ENCODE measurements at regions not wholly inside any gene's neighbourhood (a gene's known extent, or its start where the extent isn't known, plus 50 kb on each side); places are given as distances from the start of the nearest gene placed in this dataset.

DNA sequence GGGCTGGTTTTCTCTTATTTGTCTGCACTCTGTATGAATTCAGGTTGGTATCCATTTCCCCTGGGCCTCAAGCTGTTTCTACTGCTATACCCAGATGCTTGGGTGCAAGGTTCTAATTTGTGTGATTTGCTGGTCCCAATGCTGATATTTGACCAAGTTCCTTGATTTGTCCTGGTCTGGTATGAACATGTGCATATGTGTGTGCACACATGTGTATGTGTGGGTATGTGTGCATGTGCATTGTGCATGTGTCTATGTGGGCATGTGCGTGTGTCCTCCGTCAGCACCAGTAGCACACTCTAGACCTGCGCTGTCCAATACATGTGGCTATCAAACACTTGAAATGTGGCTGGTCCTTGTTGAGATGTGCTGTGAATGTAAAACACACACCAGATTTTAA lies 102.4 kb upstream of the TSPAN2 start:
- no peaks in the 10 kb centered on the region for H3K36me3 Mint-ChIP-seq (ENCODE audit: low read depth, unreplicated experiment)
- TF ChIP-seq, protein P1, sequence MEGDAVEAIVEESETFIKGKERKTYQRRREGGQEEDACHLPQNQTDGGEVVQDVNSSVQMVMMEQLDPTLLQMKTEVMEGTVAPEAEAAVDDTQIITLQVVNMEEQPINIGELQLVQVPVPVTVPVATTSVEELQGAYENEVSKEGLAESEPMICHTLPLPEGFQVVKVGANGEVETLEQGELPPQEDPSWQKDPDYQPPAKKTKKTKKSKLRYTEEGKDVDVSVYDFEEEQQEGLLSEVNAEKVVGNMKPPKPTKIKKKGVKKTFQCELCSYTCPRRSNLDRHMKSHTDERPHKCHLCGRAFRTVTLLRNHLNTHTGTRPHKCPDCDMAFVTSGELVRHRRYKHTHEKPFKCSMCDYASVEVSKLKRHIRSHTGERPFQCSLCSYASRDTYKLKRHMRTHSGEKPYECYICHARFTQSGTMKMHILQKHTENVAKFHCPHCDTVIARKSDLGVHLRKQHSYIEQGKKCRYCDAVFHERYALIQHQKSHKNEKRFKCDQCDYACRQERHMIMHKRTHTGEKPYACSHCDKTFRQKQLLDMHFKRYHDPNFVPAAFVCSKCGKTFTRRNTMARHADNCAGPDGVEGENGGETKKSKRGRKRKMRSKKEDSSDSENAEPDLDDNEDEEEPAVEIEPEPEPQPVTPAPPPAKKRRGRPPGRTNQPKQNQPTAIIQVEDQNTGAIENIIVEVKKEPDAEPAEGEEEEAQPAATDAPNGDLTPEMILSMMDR (IDR thresholded peaks at IDR 0.05; ENCODE audit: unreplicated experiment): no peak

DNA sequence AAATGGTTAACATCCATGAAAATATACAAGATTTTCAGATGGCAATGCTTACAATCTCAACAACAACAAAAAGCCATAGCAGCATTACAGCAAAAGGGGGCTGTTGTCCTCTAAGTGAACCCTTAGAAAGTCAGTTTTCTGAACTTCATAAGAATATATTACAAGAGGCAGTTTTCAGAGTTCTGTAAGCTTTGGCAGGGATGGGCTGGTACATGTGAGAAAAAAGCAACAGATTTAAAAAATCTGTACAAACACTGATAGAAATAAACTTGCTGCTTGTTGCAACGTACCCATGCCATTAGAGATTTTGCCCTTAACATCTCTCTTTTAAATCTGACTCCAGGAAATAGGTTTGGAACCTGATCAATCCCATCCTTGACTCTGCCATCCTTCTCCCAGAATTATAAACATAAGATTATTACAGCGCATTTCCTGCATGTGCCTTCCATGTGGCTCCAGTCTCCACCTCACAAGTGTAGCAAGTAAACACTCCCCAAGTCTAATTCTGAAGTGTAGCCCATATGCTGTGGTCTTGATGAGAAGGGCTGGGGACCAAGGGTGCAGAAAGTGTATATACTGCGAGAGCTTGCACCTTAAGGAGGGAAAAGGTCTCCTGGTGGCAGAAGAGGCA lies 101.4 kb upstream of the TSPAN2 start:
- no peaks in the 10 kb centered on the region for H3K36me3 Mint-ChIP-seq (ENCODE audit: low read depth, unreplicated experiment)
- TF ChIP-seq, protein P1 (IDR thresholded peaks at IDR 0.05; ENCODE audit: unreplicated experiment): no peak
- no peaks in the 10 kb centered on the region for H3K9me3 Mint-ChIP-seq (ENCODE audit: unreplicated experiment)
- H3K27ac Mint-ChIP-seq (ENCODE audit: unreplicated experiment): no peak overlapping the region
- H3K4me1 Mint-ChIP-seq (ENCODE audit: unreplicated experiment): peaks cover 8% of the 10 kb centered on the region
- H3K27me3 Mint-ChIP-seq (ENCODE audit: unreplicated experiment): peaks cover 3% of the 10 kb centered on the region
- no peak for DNase-seq (ENCODE audit: low spot score)
- no peak overlapping the region for H3K4me3 Mint-ChIP-seq (ENCODE audit: unreplicated experiment)

More for the DNA sequence above, 102.4 kb upstream of the TSPAN2 start:
- no peak for DNase-seq (ENCODE audit: low spot score)
- no peak overlapping the region for H3K4me3 Mint-ChIP-seq (ENCODE audit: unreplicated experiment)
- no peaks in the 10 kb centered on the region for H3K9me3 Mint-ChIP-seq (ENCODE audit: unreplicated experiment)
- H3K27me3 Mint-ChIP-seq (ENCODE audit: unreplicated experiment): peaks cover 5% of the 10 kb centered on the region
- H3K27ac Mint-ChIP-seq (ENCODE audit: unreplicated experiment): no peak overlapping the region
- peaks cover 8% of the 10 kb centered on the region for H3K4me1 Mint-ChIP-seq (ENCODE audit: unreplicated experiment)

DNA sequence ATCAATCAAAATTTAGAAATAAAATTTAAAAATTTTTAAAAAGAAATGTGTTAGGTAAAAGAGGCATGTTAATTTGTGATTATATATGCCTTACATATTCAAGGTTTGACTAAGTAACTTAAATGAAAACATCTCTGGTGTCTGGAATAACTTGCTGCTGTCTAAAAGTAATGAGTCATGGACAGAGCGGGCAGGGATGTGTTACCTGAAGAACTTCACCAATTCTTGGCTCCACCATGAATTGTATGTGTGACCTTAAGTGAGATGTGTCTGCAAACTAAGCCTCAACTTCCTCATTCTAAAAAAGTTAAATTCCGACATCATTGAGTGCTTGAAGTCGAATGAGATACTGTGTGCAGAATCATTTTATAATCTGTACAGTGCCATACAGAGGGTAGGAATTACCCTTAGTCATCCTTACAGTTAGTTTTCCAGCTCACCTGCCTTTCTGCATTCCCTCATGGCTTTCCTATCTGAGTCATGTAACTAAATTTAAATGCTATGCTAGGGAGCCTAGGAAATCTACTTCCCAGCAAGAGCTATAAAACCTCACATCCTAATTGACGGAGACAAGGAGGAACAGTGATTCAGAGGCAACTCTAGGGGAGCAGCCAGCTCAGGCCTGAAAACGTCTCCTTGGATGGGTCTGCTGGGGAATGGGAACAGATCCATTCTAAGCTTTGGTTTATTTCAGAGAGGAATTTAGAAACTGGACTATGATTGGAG lies 100.7 kb upstream of the TSPAN2 start:
- DNase-seq (ENCODE audit: low spot score): no peak
- Mint-ChIP-seq H3K4me3 (ENCODE audit: unreplicated experiment) (no peak overlapping the region), H3K4me1 (ENCODE audit: unreplicated experiment) (peaks cover 8% of the 10 kb centered on the region), H3K27ac (ENCODE audit: unreplicated experiment) (no peak overlapping the region), H3K9me3 (ENCODE audit: unreplicated experiment) (no peaks in the 10 kb centered on the region), H3K36me3 (ENCODE audit: low read depth, unreplicated experiment) (no peaks in the 10 kb centered on the region), H3K27me3 (ENCODE audit: unreplicated experiment) (peaks cover 3% of the 10 kb centered on the region)
- TF ChIP-seq, protein P1 (IDR thresholded peaks at IDR 0.05; ENCODE audit: unreplicated experiment): no peak

DNA sequence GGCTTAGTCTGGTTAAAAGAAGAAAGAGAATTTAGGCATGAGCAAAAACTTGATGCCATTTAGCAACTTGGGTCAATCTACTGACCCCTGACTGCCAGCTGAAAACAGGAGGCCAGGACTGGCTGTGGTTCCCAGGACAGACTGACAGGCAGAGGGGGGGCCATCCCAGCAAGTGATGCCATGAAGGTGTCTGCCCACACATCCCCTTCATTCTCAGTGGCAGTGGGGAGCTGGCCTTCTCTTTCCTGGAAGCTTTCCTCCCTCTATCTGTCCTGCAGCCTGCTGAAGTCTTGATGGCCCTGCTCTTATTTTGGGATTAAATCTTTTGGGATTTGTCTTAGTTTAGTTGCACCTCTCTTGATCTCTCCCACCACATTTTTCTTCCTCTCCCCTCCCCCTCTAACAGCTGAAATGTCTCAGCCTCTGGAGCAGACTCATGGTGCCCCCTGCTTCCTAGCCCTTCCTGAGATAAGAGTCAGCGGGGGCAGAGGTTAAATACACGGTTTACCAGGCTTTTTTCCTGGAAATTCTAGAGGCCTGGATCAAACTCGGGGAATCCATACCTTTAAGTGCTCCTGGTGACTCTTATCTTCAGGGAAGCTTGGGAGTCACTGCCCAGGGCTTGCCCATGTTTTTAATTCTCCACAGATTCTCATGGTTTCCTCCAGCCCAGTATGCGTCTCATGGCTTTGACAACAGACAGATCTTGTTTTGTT lies 99.5 kb upstream of the TSPAN2 start:
- H3K9me3 Mint-ChIP-seq (ENCODE audit: unreplicated experiment): no peaks in the 10 kb centered on the region
- peaks cover 11% of the 10 kb centered on the region for H3K4me1 Mint-ChIP-seq (ENCODE audit: unreplicated experiment)
- peaks cover under 1% of the 10 kb centered on the region for H3K27me3 Mint-ChIP-seq (ENCODE audit: unreplicated experiment)
- peak overlapping the region; percentile 62 for H3K27ac Mint-ChIP-seq (ENCODE audit: unreplicated experiment)
- TF ChIP-seq, protein P1 (IDR thresholded peaks at IDR 0.05; ENCODE audit: unreplicated experiment): no peak
- no peak overlapping the region for H3K4me3 Mint-ChIP-seq (ENCODE audit: unreplicated experiment)
- no peak for DNase-seq (ENCODE audit: low spot score)
- no peaks in the 10 kb centered on the region for H3K36me3 Mint-ChIP-seq (ENCODE audit: low read depth, unreplicated experiment)
